PC-3 (cell line): ENCODE measurements at regions not wholly inside any gene's neighbourhood (a gene's known extent, or its start where the extent isn't known, plus 50 kb on each side); places are given as distances from the start of the nearest gene placed in this dataset.

Source experiments
- CTCF ChIP-seq: fragments of 300-600 bp; sonication (generic); conservative IDR thresholded peaks from 2 replicates; pipeline ENCODE4 v1.5.1; 2017; ENCODE audit warnings: antibody characterized with exemption, low read depth, mild to moderate bottlenecking, low read length
- EZH2 ChIP-seq: fragments of 300-600 bp; sonication (generic); IDR thresholded peaks from one replicate; pipeline ENCODE4 v1.6.1; 2017; ENCODE audit warnings: antibody characterized with exemption, mild to moderate bottlenecking, low read length; ENCODE audit not compliant: unreplicated experiment

GRCh38 chr10:120671491-120671890 lies 179.7 kb upstream of the WDR11 start:
- no peak for TF ChIP-seq CTCF
- TF ChIP-seq EZH2 = no peak
